ENCODE measurements at regions not wholly inside any gene's neighbourhood (a gene's known extent, or its start where the extent isn't known, plus 50 kb on each side); places are given as distances from the start of the nearest gene placed in this dataset.

GRCh38 chr1:198937231-198938031, 298.6 kb downstream of the PTPRC start:
- no peaks in the 10 kb centered on the region for H3K36me3 ChIP-seq (ENCODE audit: control insufficient read depth, insufficient read depth, low read length)
- H3K4me3 ChIP-seq (ENCODE audit: low read depth, low read length) = no peak overlapping the region
- no peaks in the 10 kb centered on the region for H3K9me3 ChIP-seq (ENCODE audit: control insufficient read depth, insufficient read depth, low read length)
- H3K9ac ChIP-seq (ENCODE audit: low read depth, low read length) = no peak overlapping the region
- no peaks in the 10 kb centered on the region for H3K4me1 ChIP-seq (ENCODE audit: control insufficient read depth, insufficient read depth, low read length)
- H3K27me3 ChIP-seq (ENCODE audit: control insufficient read depth, insufficient read depth, low read length) = no peaks in the 10 kb centered on the region

GRCh38 chr1:198939286-198939685, 300.4 kb downstream of the PTPRC start:
- H3K27me3 ChIP-seq (ENCODE audit: control insufficient read depth, insufficient read depth, low read length) = no peaks in the 10 kb centered on the region
- H3K4me3 ChIP-seq (ENCODE audit: low read depth, low read length) = no peak overlapping the region
- H3K36me3 ChIP-seq (ENCODE audit: control insufficient read depth, insufficient read depth, low read length) = no peaks in the 10 kb centered on the region
- no peak overlapping the region for H3K9ac ChIP-seq (ENCODE audit: low read depth, low read length)
- no peaks in the 10 kb centered on the region for H3K9me3 ChIP-seq (ENCODE audit: control insufficient read depth, insufficient read depth, low read length)
- no peaks in the 10 kb centered on the region for H3K4me1 ChIP-seq (ENCODE audit: control insufficient read depth, insufficient read depth, low read length)

GRCh38 chr1:198939956-198940355, 301.1 kb downstream of the PTPRC start:
- Histone ChIP-seq H3K9me3 (ENCODE audit: control insufficient read depth, insufficient read depth, low read length) (no peaks in the 10 kb centered on the region), H3K27me3 (ENCODE audit: control insufficient read depth, insufficient read depth, low read length) (no peaks in the 10 kb centered on the region), H3K36me3 (ENCODE audit: control insufficient read depth, insufficient read depth, low read length) (no peaks in the 10 kb centered on the region), H3K9ac (ENCODE audit: low read depth, low read length) (no peak overlapping the region), H3K4me1 (ENCODE audit: control insufficient read depth, insufficient read depth, low read length) (no peaks in the 10 kb centered on the region), H3K4me3 (ENCODE audit: low read depth, low read length) (no peak overlapping the region)

GRCh38 chr1:198942466-198942865, 303.6 kb downstream of the PTPRC start:
- H3K27me3 ChIP-seq (ENCODE audit: control insufficient read depth, insufficient read depth, low read length) = no peaks in the 10 kb centered on the region
- no peaks in the 10 kb centered on the region for H3K4me1 ChIP-seq (ENCODE audit: control insufficient read depth, insufficient read depth, low read length)
- H3K4me3 ChIP-seq (ENCODE audit: low read depth, low read length) = no peak overlapping the region
- H3K9ac ChIP-seq (ENCODE audit: low read depth, low read length) = no peak overlapping the region
- no peaks in the 10 kb centered on the region for H3K9me3 ChIP-seq (ENCODE audit: control insufficient read depth, insufficient read depth, low read length)
- H3K36me3 ChIP-seq (ENCODE audit: control insufficient read depth, insufficient read depth, low read length) = no peaks in the 10 kb centered on the region

DNA sequence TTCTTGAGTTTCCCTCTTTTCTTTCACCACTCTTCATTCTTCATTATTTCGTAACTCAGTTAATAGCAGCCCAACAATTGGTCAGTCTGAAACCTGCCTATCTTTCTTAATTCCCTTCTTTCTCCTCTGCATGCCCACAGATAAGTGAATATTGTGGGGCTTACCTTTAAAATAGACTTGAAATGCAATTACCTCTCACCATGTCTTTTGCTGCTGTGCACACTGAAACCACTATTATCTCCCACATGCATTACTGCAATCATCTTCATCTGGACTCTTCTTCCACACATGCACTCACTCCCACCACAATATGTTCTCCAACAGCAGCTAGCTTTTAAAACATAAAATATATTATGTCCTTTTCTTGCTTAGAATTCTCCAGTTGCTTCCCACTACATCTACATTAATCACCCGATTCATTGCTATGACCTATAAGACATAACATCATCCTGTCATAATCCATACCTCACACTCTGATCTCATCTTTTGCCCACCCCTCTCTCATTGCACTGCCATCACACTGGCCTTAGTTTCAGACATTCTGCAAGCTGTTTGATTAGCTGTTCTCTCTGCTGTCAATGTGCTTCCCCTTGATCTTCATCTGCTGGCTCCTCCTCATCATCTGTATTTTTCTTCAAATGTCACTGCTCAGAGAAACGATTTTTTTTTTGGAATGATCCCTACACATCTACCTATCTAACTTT, 304.8 kb downstream of the PTPRC start:
- Histone ChIP-seq H3K36me3 (ENCODE audit: control insufficient read depth, insufficient read depth, low read length) (no peaks in the 10 kb centered on the region), H3K27me3 (ENCODE audit: control insufficient read depth, insufficient read depth, low read length) (no peaks in the 10 kb centered on the region), H3K4me3 (ENCODE audit: low read depth, low read length) (no peak overlapping the region), H3K4me1 (ENCODE audit: control insufficient read depth, insufficient read depth, low read length) (no peaks in the 10 kb centered on the region), H3K9ac (ENCODE audit: low read depth, low read length) (no peak overlapping the region), H3K9me3 (ENCODE audit: control insufficient read depth, insufficient read depth, low read length) (no peaks in the 10 kb centered on the region)

GRCh38 chr1:198947456-198947855, 308.6 kb downstream of the PTPRC start:
- no peaks in the 10 kb centered on the region for H3K9me3 ChIP-seq (ENCODE audit: control insufficient read depth, insufficient read depth, low read length)
- H3K4me3 ChIP-seq (ENCODE audit: low read depth, low read length) = no peak overlapping the region
- H3K4me1 ChIP-seq (ENCODE audit: control insufficient read depth, insufficient read depth, low read length) = no peaks in the 10 kb centered on the region
- no peaks in the 10 kb centered on the region for H3K27me3 ChIP-seq (ENCODE audit: control insufficient read depth, insufficient read depth, low read length)
- H3K9ac ChIP-seq (ENCODE audit: low read depth, low read length) = no peak overlapping the region
- no peaks in the 10 kb centered on the region for H3K36me3 ChIP-seq (ENCODE audit: control insufficient read depth, insufficient read depth, low read length)

DNA sequence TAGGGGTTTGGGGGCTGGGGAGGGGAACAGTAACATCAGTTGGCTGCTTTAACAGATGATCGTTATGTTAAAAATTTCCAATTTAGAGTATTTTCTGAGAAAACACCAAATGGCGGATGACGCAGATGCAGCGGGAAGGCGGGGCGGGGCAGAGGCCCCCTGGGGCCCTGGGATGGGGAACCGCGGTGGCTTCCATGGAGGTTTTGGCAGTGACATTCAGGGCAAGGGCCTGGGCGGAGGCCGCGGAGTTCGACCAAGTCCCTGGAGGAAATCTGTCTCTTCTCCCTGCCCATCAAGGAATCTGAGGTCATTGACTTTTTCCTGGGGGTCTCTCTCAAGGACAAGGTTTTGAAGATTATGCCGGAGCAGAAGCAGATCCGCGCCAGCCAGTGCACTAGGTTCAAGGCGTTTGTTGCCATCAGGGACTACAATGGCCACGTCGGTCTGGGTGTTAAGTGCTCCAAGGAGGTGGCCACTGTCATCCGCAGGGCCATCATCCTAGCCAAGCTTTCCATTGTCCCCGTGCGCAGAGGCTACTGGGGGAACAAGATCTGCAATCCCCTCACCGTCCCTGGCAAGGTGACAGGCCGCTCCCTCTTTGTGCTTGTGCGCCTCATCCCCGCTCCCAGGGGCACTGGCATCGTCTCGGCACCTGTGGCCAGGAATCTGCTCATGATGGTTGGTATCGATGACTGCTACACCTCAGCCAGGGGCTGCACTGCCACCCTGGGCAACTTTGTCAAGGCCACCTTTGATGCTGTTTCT, 310.2 kb downstream of the PTPRC start:
- Histone ChIP-seq H3K27me3 (ENCODE audit: control insufficient read depth, insufficient read depth, low read length) (no peaks in the 10 kb centered on the region), H3K9me3 (ENCODE audit: control insufficient read depth, insufficient read depth, low read length) (no peaks in the 10 kb centered on the region), H3K4me3 (ENCODE audit: low read depth, low read length) (no peak overlapping the region)

GRCh38 chr1:198950036-198950435, 311.2 kb downstream of the PTPRC start:
- H3K9ac ChIP-seq (ENCODE audit: low read depth, low read length) = no peak overlapping the region
- no peaks in the 10 kb centered on the region for H3K27me3 ChIP-seq (ENCODE audit: control insufficient read depth, insufficient read depth, low read length)
- no peak overlapping the region for H3K4me3 ChIP-seq (ENCODE audit: low read depth, low read length)
- no peaks in the 10 kb centered on the region for H3K36me3 ChIP-seq (ENCODE audit: control insufficient read depth, insufficient read depth, low read length)
- H3K4me1 ChIP-seq (ENCODE audit: control insufficient read depth, insufficient read depth, low read length) = no peaks in the 10 kb centered on the region
- H3K9me3 ChIP-seq (ENCODE audit: control insufficient read depth, insufficient read depth, low read length) = no peaks in the 10 kb centered on the region

More for the DNA sequence above, 310.2 kb downstream of the PTPRC start:
- Histone ChIP-seq H3K9ac (ENCODE audit: low read depth, low read length) (no peak overlapping the region), H3K4me1 (ENCODE audit: control insufficient read depth, insufficient read depth, low read length) (no peaks in the 10 kb centered on the region), H3K36me3 (ENCODE audit: control insufficient read depth, insufficient read depth, low read length) (no peaks in the 10 kb centered on the region)

DNA sequence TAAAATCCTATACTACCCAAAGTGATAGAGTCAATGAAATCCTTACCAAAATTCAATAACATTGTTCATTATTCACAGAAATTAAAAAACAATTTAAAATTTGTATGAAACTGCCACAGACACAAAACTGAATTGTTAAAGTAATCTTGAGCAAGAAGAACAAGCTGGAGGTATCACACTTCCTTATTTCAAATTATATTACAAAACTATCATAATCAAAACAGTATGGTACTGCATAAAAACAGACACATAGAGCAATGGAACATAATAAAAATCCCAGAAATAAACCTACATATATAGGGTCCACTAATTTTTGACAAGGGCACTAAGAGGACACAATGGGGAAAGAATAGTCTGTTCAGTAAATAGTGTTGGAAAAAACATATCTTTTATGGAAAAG, 316.2 kb downstream of the PTPRC start:
- no peaks in the 10 kb centered on the region for H3K4me1 ChIP-seq (ENCODE audit: control insufficient read depth, insufficient read depth, low read length)
- no peak overlapping the region for H3K4me3 ChIP-seq (ENCODE audit: low read depth, low read length)
- H3K27me3 ChIP-seq (ENCODE audit: control insufficient read depth, insufficient read depth, low read length) = no peaks in the 10 kb centered on the region
- H3K9ac ChIP-seq (ENCODE audit: low read depth, low read length) = no peak overlapping the region
- no peaks in the 10 kb centered on the region for H3K36me3 ChIP-seq (ENCODE audit: control insufficient read depth, insufficient read depth, low read length)
- H3K9me3 ChIP-seq (ENCODE audit: control insufficient read depth, insufficient read depth, low read length) = no peaks in the 10 kb centered on the region

GRCh38 chr1:198957044-198957443, 318.2 kb downstream of the PTPRC start:
- no peaks in the 10 kb centered on the region for H3K4me1 ChIP-seq (ENCODE audit: control insufficient read depth, insufficient read depth, low read length)
- H3K36me3 ChIP-seq (ENCODE audit: control insufficient read depth, insufficient read depth, low read length) = no peaks in the 10 kb centered on the region
- no peak overlapping the region for H3K9ac ChIP-seq (ENCODE audit: low read depth, low read length)
- H3K9me3 ChIP-seq (ENCODE audit: control insufficient read depth, insufficient read depth, low read length) = no peaks in the 10 kb centered on the region
- no peaks in the 10 kb centered on the region for H3K27me3 ChIP-seq (ENCODE audit: control insufficient read depth, insufficient read depth, low read length)
- H3K4me3 ChIP-seq (ENCODE audit: low read depth, low read length) = no peak overlapping the region

GRCh38 chr1:198959032-198959431, 320.2 kb downstream of the PTPRC start:
- H3K9ac ChIP-seq (ENCODE audit: low read depth, low read length) = no peak overlapping the region
- H3K9me3 ChIP-seq (ENCODE audit: control insufficient read depth, insufficient read depth, low read length) = no peaks in the 10 kb centered on the region

More at GRCh38 chr1:198959032-198959431, 320.2 kb downstream of the PTPRC start:
- H3K4me1 ChIP-seq (ENCODE audit: control insufficient read depth, insufficient read depth, low read length) = no peaks in the 10 kb centered on the region
- no peaks in the 10 kb centered on the region for H3K36me3 ChIP-seq (ENCODE audit: control insufficient read depth, insufficient read depth, low read length)
- H3K4me3 ChIP-seq (ENCODE audit: low read depth, low read length) = no peak overlapping the region
- no peaks in the 10 kb centered on the region for H3K27me3 ChIP-seq (ENCODE audit: control insufficient read depth, insufficient read depth, low read length)

Data from iPS-15b (cell line).